Liver (tissue), 8 donors: ENCODE measurements at regions not wholly inside any gene's neighbourhood (a gene's known extent, or its start where the extent isn't known, plus 50 kb on each side); places are given as distances from the start of the nearest gene placed in this dataset.

Source experiments
- DNase-seq: peaks from one replicate; pipeline ENCODE4 v3.0.0-alpha.2; 2017; ENCODE audit warnings: low spot score
- H3K27ac ChIP-seq, 2 donors: one replicate each; pipeline ENCODE4 v1.7.0; 2013; ENCODE audit warnings: inconsistent platforms in 2 of 2, low read length in 2 of 2, control low read depth in 1 of 2, low read depth in 1 of 2, mild to moderate bottlenecking in 1 of 2
- H3K27me3 ChIP-seq, 4 donors: one replicate each; pipeline versions ENCODE4 v1.6.1 to v1.7.0; 2013; ENCODE audit warnings: low read length in 3 of 4, inconsistent platforms in 1 of 4, mild to moderate bottlenecking in 1 of 4, moderate library complexity in 1 of 4; ENCODE audit not compliant: control insufficient read depth in 4 of 4, insufficient read depth in 4 of 4
- H3K36me3 ChIP-seq, 4 donors: one replicate each; pipeline versions ENCODE4 v1.6.1 to v1.7.0; 2013; ENCODE audit warnings: low read length in 3 of 4, mild to moderate bottlenecking in 3 of 4, low read depth in 1 of 4, moderate library complexity in 1 of 4; ENCODE audit not compliant: control insufficient read depth in 4 of 4, insufficient read depth in 3 of 4
- H3K4me1 ChIP-seq, 4 donors: one replicate each; pipeline versions ENCODE4 v1.6.1 to v1.7.0; 2013; ENCODE audit warnings: low read length in 3 of 4, mild to moderate bottlenecking in 3 of 4, moderate library complexity in 1 of 4; ENCODE audit not compliant: control insufficient read depth in 4 of 4, insufficient read depth in 4 of 4
- H3K4me3 ChIP-seq, 3 donors: one replicate each; pipeline versions ENCODE4 v1.6.1 to v1.7.0; 2013; ENCODE audit warnings: low read length in 3 of 3, control low read depth in 1 of 3, low read depth in 1 of 3, mild to moderate bottlenecking in 1 of 3
- H3K9ac ChIP-seq, 2 donors: one replicate each; pipeline ENCODE4 v1.7.0; 2013; ENCODE audit warnings: low read length in 2 of 2, mild to moderate bottlenecking in 2 of 2, moderate library complexity in 2 of 2, control low read depth in 1 of 2, low read depth in 1 of 2
- H3K9me3 ChIP-seq, 4 donors: one replicate each; pipeline versions ENCODE4 v1.6.1 to v1.7.0; 2013; ENCODE audit warnings: low read length in 3 of 4; ENCODE audit not compliant: control insufficient read depth in 4 of 4
- ATF3 ChIP-seq: IDR thresholded peaks from 2 replicates; pipeline ENCODE4 v1.6.1; 2016; ENCODE audit warnings: antibody characterized with exemption
- CTCF ChIP-seq: fragments of 150-350 bp; IDR thresholded peaks from 2 replicates; pipeline ENCODE4 v1.5.1; 2017; ENCODE audit warnings: improper control_type of control experiment, low read depth, low read length; ENCODE audit not compliant: missing input control
- EGR1 ChIP-seq, 2 donors: IDR thresholded peaks; 2 replicates each; pipeline ENCODE4 v1.6.1; 2016 to 2018; ENCODE audit warnings: antibody characterized with exemption in 2 of 2, low read depth in 2 of 2
- FOXA2 ChIP-seq: IDR thresholded peaks from 2 replicates; pipeline ENCODE4 v1.6.1; 2016; ENCODE audit warnings: antibody characterized with exemption
- GABPA ChIP-seq, 2 donors: IDR thresholded peaks in 1 of 2; conservative IDR thresholded peaks in 1 of 2; 2 replicates each; pipeline ENCODE4 v1.6.1; 2016; ENCODE audit warnings: antibody characterized with exemption in 2 of 2, mild to moderate bottlenecking in 1 of 2, moderate library complexity in 1 of 2
- HNF4A ChIP-seq, 2 donors: conservative IDR thresholded peaks; 2 replicates each; pipeline ENCODE4 v1.6.1; 2016; ENCODE audit warnings: antibody characterized with exemption in 2 of 2, mild to moderate bottlenecking in 2 of 2
- JUND ChIP-seq, 2 donors: IDR thresholded peaks; 2 replicates each; pipeline ENCODE4 v1.6.1; 2016; ENCODE audit warnings: antibody characterized with exemption in 2 of 2
- MAX ChIP-seq: IDR thresholded peaks from 2 replicates; pipeline ENCODE4 v1.6.1; 2016; ENCODE audit warnings: antibody characterized with exemption
- NR2F2 ChIP-seq: IDR thresholded peaks from 2 replicates; pipeline ENCODE4 v1.6.1; 2016; ENCODE audit warnings: antibody characterized with exemption
- RAD21 ChIP-seq, 2 donors: IDR thresholded peaks; 2 replicates each; pipeline ENCODE4 v1.6.1; 2016; ENCODE audit warnings: antibody characterized with exemption in 2 of 2, mild to moderate bottlenecking in 2 of 2
- REST ChIP-seq: IDR thresholded peaks from 2 replicates; pipeline ENCODE4 v1.6.1; 2016; ENCODE audit warnings: antibody characterized with exemption, mild to moderate bottlenecking
- RXRA ChIP-seq, 2 donors: IDR thresholded peaks; 2 replicates each; pipeline ENCODE4 v1.6.1; 2017 to 2018; ENCODE audit warnings: antibody characterized with exemption in 2 of 2, mild to moderate bottlenecking in 1 of 2
- SP1 ChIP-seq: IDR thresholded peaks from 2 replicates; pipeline ENCODE4 v1.6.1; 2018; ENCODE audit warnings: antibody characterized with exemption, mild to moderate bottlenecking
- TAF1 ChIP-seq: conservative IDR thresholded peaks from 2 replicates; pipeline ENCODE4 v1.6.1; 2016; ENCODE audit warnings: antibody characterized with exemption, mild to moderate bottlenecking
- YY1 ChIP-seq: IDR thresholded peaks from 2 replicates; pipeline ENCODE4 v1.6.1; 2016; ENCODE audit warnings: antibody characterized with exemption, mild to moderate bottlenecking
- ZBTB33 ChIP-seq: IDR thresholded peaks from 2 replicates; pipeline ENCODE4 v1.6.1; 2016; ENCODE audit warnings: antibody characterized with exemption
- WGBS: extraction: QIAGEN DNeasy Blood & Tissue Kit; methylation state at CpG from one replicate; pipeline ENCODE4 v1.1.7; 2013; 5-methylcytosine and 5-hydroxymethylcytosine counted together
- donor health status: healthy.
- donor health status: healthy.
- donor health status: healthy.
- donor health status: healthy.
- donor health status: healthy.

- Histone ChIP-seq H3K27me3 (no peaks in the 10 kb centered on the region), H3K36me3 (no peaks in the 10 kb centered on the region), H3K4me3 (no peak overlapping the region), H3K4me1 (no peaks in the 10 kb centered on the region), H3K9me3 (no peaks in the 10 kb centered on the region), H3K9ac (no peak overlapping the region), H3K27ac (no peak overlapping the region)
- 69% methylated on average over 2 of the region's 2 CpGs for whole genome bisulfite sequencing
- no peak for DNase-seq
- TF ChIP-seq ZBTB33, result no peak
- no peak for TF ChIP-seq GABPA (IDR thresholded peaks at IDR 0.05 in 1 of 2, conservative IDR thresholded peaks at IDR 0.05 in 1 of 2)
- no peak for TF ChIP-seq RAD21 (IDR thresholded peaks at IDR 0.05)
- TF ChIP-seq JUND (IDR thresholded peaks at IDR 0.05), result no peak
- no peak for TF ChIP-seq FOXA2
- no peak for TF ChIP-seq NR2F2
- TF ChIP-seq MAX, result no peak
- no peak for TF ChIP-seq RXRA (IDR thresholded peaks at IDR 0.05)
Measured at GRCh38 chr4:58679051-58679450, 1568.9 kb upstream of the IGFBP7 start.

GRCh38 chr4:58669783-58670182 lies 1559.6 kb upstream of the IGFBP7 start:
- H3K4me1 ChIP-seq, result peaks cover 0 to 1% (median 0%) of the 10 kb centered on the region in 4 donors
- no peaks in the 10 kb centered on the region for H3K9me3 ChIP-seq
- TF ChIP-seq ATF3 (no peak), MAX (no peak)
- no peak overlapping the region for H3K27ac ChIP-seq
- no peaks in the 10 kb centered on the region for H3K36me3 ChIP-seq
- H3K4me3 ChIP-seq, result no peak overlapping the region
- H3K9ac ChIP-seq, result no peak overlapping the region
- DNase-seq, result no peak
- H3K27me3 ChIP-seq, result no peaks in the 10 kb centered on the region

- H3K27me3 ChIP-seq, result no peaks in the 10 kb centered on the region
- no peak overlapping the region for H3K27ac ChIP-seq
- peaks cover 0 to 2% (median 0%) of the 10 kb centered on the region in 4 donors for H3K9me3 ChIP-seq
- no peak for TF ChIP-seq YY1
- TF ChIP-seq ZBTB33, result no peak
- no peak for TF ChIP-seq SP1
- no peak for TF ChIP-seq REST
- TF ChIP-seq RAD21 (IDR thresholded peaks at IDR 0.05), result no peak
- no peak for TF ChIP-seq GABPA (IDR thresholded peaks at IDR 0.05 in 1 of 2, conservative IDR thresholded peaks at IDR 0.05 in 1 of 2)
- no peak for TF ChIP-seq MAX
- no peak for TF ChIP-seq EGR1 (IDR thresholded peaks at IDR 0.05; ENCODE audit: low read depth in 2 of 2)
- TF ChIP-seq CTCF, result no peak
- no peak for TF ChIP-seq HNF4A (conservative IDR thresholded peaks at IDR 0.05)
- no peak for TF ChIP-seq NR2F2
- no peak for TF ChIP-seq TAF1
- TF ChIP-seq FOXA2, result no peak
- no peak for TF ChIP-seq RXRA (IDR thresholded peaks at IDR 0.05)
- no peak overlapping the region for H3K9ac ChIP-seq
- no peaks in the 10 kb centered on the region for H3K36me3 ChIP-seq
- no peak overlapping the region for H3K4me3 ChIP-seq
- peaks cover 0 to 1% (median 0%) of the 10 kb centered on the region in 4 donors for H3K4me1 ChIP-seq
- no peak for DNase-seq
- WGBS, result 65% methylated on average over 3 of the region's 3 CpGs
Measured at GRCh38 chr4:58665649-58666048, 1555.5 kb upstream of the IGFBP7 start.
